WTC11 (cell line): ENCODE measurements at regions not wholly inside any gene's neighbourhood (a gene's known extent, or its start where the extent isn't known, plus 50 kb on each side); places are given as distances from the start of the nearest gene placed in this dataset.

ENCODE experiments used
- ATAC-seq: fragments of 200-7000 bp; cut with Tn5 transposase; 2 replicates; pipeline ENCODE4 v1.10.0; 2021; ENCODE audit warnings: mild to moderate bottlenecking, moderate library complexity
- CTCF ChIA-PET: fragments of 300-600 bp; sonication (Branson Sonifier 250); formaldehyde crosslinking; loops from one replicate; lab custom pipeline; 2021; ENCODE audit warnings: antibody characterized with exemption; lab: Charles Lee
- POLR2A ChIA-PET: fragments of 350-600 bp; sonication (Branson Sonifier 250); formaldehyde crosslinking; loops from one replicate; lab custom pipeline; 2021; ENCODE audit warnings: antibody characterized with exemption; lab: Charles Lee
- DNase-seq: peaks from one replicate; pipeline ENCODE4 v3.0.0; 2021; ENCODE audit warnings: low spot score
- H3K27ac Mint-ChIP-seq: 2 replicates; pipeline ENCODE4 v1.8.0; 2021; ENCODE audit warnings: mixed read lengths
- H3K27me3 Mint-ChIP-seq: 2 replicates; pipeline ENCODE4 v1.8.0; 2021; ENCODE audit warnings: low read depth, mild to moderate bottlenecking, moderate library complexity, mixed read lengths
- H3K36me3 Mint-ChIP-seq: 2 replicates; pipeline ENCODE4 v1.8.0; 2021; ENCODE audit warnings: mixed read lengths
- H3K4me1 Mint-ChIP-seq: 2 replicates; pipeline ENCODE4 v1.8.0; 2022; ENCODE audit warnings: mixed read lengths
- H3K4me3 Mint-ChIP-seq: 2 replicates; pipeline ENCODE4 v1.8.0; 2021; ENCODE audit warnings: mild to moderate bottlenecking, moderate library complexity, mixed read lengths
- H3K9me3 Mint-ChIP-seq: 2 replicates; pipeline ENCODE4 v1.8.0; 2021; ENCODE audit warnings: mixed read lengths
- AFF4 ChIP-seq: sonication (generic); formaldehyde crosslinking; IDR thresholded peaks from 2 replicates; pipeline ENCODE4 v1.8.1; 2023; ENCODE audit warnings: mild to moderate bottlenecking, missing genetic modification reagents, borderline replicate concordance
- CBFB ChIP-seq: sonication (generic); formaldehyde crosslinking; IDR thresholded peaks from 2 replicates; pipeline ENCODE4 v1.8.1; 2022; ENCODE audit warnings: mild to moderate bottlenecking, low read depth, missing genetic modification reagents
- EMX1 ChIP-seq: fragments of 250-450 bp; sonication (Bioruptor Pico); IDR thresholded peaks from 2 replicates; pipeline ENCODE4 v1.8.0; 2021; ENCODE audit warnings: mild to moderate bottlenecking
- FOXK1 ChIP-seq: sonication (generic); formaldehyde crosslinking; IDR thresholded peaks from 2 replicates; pipeline ENCODE4 v1.8.0; 2022; ENCODE audit warnings: mild to moderate bottlenecking, moderate library complexity, missing genetic modification reagents
- GTF2I ChIP-seq: fragments of 250-450 bp; sonication (Bioruptor Pico); conservative IDR thresholded peaks from 2 replicates; pipeline ENCODE4 v1.4.0; 2021; ENCODE audit warnings: mild to moderate bottlenecking
- HMGXB4 ChIP-seq: sonication (generic); formaldehyde crosslinking; IDR thresholded peaks from 2 replicates; pipeline ENCODE4 v1.8.1; 2023; ENCODE audit warnings: mild to moderate bottlenecking, moderate library complexity, missing genetic modification reagents
- IRF2 ChIP-seq: sonication (generic); formaldehyde crosslinking; IDR thresholded peaks from 2 replicates; pipeline ENCODE4 v1.8.0; 2022; ENCODE audit warnings: low read depth, missing genetic modification reagents, borderline replicate concordance
- JUN ChIP-seq: sonication (generic); formaldehyde crosslinking; IDR thresholded peaks from 2 replicates; pipeline ENCODE4 v1.8.0; 2023; ENCODE audit warnings: mild to moderate bottlenecking, missing genetic modification reagents
- MAX ChIP-seq: sonication (generic); formaldehyde crosslinking; IDR thresholded peaks from 2 replicates; pipeline ENCODE4 v1.8.0; 2022; ENCODE audit warnings: mild to moderate bottlenecking, missing genetic modification reagents
- OVOL2 ChIP-seq: fragments of 250-450 bp; sonication (Bioruptor Pico); IDR thresholded peaks from 2 replicates; pipeline ENCODE4 v1.9.0; 2021; ENCODE audit warnings: mild to moderate bottlenecking, borderline replicate concordance
- PRDM15 ChIP-seq: sonication (generic); formaldehyde crosslinking; IDR thresholded peaks from 2 replicates; pipeline ENCODE4 v1.8.0; 2022; ENCODE audit warnings: missing genetic modification reagents
- SP1 ChIP-seq: sonication (generic); formaldehyde crosslinking; conservative IDR thresholded peaks from 2 replicates; pipeline ENCODE4 v1.8.1; 2022; ENCODE audit warnings: missing genetic modification reagents
- STAT6 ChIP-seq: sonication (generic); formaldehyde crosslinking; conservative IDR thresholded peaks from 2 replicates; pipeline ENCODE4 v1.8.1; 2023; ENCODE audit warnings: mild to moderate bottlenecking, low read depth, missing genetic modification reagents, moderate library complexity
- ZBTB21 ChIP-seq: sonication (generic); formaldehyde crosslinking; IDR thresholded peaks from 2 replicates; pipeline ENCODE4 v1.8.1; 2023; ENCODE audit warnings: mild to moderate bottlenecking, missing genetic modification reagents, borderline replicate concordance
- ZNF219 ChIP-seq: sonication (generic); formaldehyde crosslinking; IDR thresholded peaks from 2 replicates; pipeline ENCODE4 v1.8.0; 2023; ENCODE audit warnings: missing genetic modification reagents, mild to moderate bottlenecking, borderline replicate concordance
- ZNF232 ChIP-seq: sonication (generic); formaldehyde crosslinking; IDR thresholded peaks from 2 replicates; pipeline ENCODE4 v1.8.0; 2022; ENCODE audit warnings: mild to moderate bottlenecking, missing genetic modification reagents
- ZNF263 ChIP-seq: sonication (generic); formaldehyde crosslinking; IDR thresholded peaks from 2 replicates; pipeline ENCODE4 v1.8.1; 2022; ENCODE audit warnings: low read depth, mild to moderate bottlenecking, moderate library complexity, missing genetic modification reagents
- TF ChIP-seq, protein P1 (sequence below): sonication (generic); formaldehyde crosslinking; IDR thresholded peaks from 2 replicates; pipeline ENCODE4 v1.8.0; 2022; ENCODE audit warnings: mild to moderate bottlenecking, missing genetic modification reagents

DNA sequence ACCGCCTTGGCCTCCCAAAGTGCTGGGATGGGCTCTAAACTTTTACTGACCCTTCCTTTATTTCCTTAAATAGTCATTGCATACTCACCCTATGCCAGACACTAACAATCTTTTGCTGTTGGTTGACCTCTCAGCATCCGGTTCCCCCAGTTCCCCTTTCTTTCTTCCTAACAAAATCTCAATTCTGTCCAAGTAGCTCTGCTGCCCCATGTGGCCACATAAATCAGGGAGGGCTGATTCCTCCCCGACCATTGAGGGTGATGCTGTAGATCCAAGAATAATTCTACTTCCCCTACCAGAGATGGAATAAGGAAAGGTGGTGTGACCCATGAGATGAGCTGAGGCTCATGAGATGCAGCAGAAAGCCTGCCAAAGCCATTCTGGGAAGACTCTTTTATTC is 315.3 kb upstream of the MSX2 start (continued):
- TF ChIP-seq SP1 (CRISPR knock-in tag) (no peak), AFF4 (CRISPR knock-in tag) (no peak), PRDM15 (no peak)

- ChIA-PET POLR2A (no interaction called here), CTCF (interaction anchor here (1.2 to 3.7 kb wide), 6 partner anchors 9 to 310 kb away, joined by 5 to 30 read pairs (median 6); no protein-coding TSS in a partner anchor)
- no peak overlapping the region for H3K27ac Mint-ChIP-seq
- H3K9me3 Mint-ChIP-seq: peaks cover 10% of the 10 kb centered on the region
- H3K4me3 Mint-ChIP-seq: no peak overlapping the region
- no peaks in the 10 kb centered on the region for H3K4me1 Mint-ChIP-seq
- no peaks in the 10 kb centered on the region for H3K27me3 Mint-ChIP-seq
- ATAC-seq: no peak
- DNase-seq: no peak
- H3K36me3 Mint-ChIP-seq: no peaks in the 10 kb centered on the region
- TF ChIP-seq, protein P1, sequence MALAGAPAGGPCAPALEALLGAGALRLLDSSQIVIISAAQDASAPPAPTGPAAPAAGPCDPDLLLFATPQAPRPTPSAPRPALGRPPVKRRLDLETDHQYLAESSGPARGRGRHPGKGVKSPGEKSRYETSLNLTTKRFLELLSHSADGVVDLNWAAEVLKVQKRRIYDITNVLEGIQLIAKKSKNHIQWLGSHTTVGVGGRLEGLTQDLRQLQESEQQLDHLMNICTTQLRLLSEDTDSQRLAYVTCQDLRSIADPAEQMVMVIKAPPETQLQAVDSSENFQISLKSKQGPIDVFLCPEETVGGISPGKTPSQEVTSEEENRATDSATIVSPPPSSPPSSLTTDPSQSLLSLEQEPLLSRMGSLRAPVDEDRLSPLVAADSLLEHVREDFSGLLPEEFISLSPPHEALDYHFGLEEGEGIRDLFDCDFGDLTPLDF (CRISPR knock-in tag): no peak
- TF ChIP-seq SP1 (CRISPR knock-in tag): no peak
- TF ChIP-seq ZNF219 (CRISPR knock-in tag): no peak
- no peak for TF ChIP-seq STAT6
- TF ChIP-seq PRDM15: no peak
- TF ChIP-seq OVOL2: no peak
- TF ChIP-seq MAX (CRISPR knock-in tag): no peak
- TF ChIP-seq GTF2I (CRISPR knock-in tag): no peak
- TF ChIP-seq HMGXB4 (CRISPR knock-in tag): no peak
- TF ChIP-seq ZNF232: no peak
- no peak for TF ChIP-seq CBFB
- TF ChIP-seq ZNF263: no peak
- TF ChIP-seq JUN (CRISPR knock-in tag): no peak
- no peak for TF ChIP-seq IRF2 (CRISPR knock-in tag)
- TF ChIP-seq EMX1: no peak
- no peak for TF ChIP-seq ZBTB21
- no peak for TF ChIP-seq FOXK1 (CRISPR knock-in tag)
Observed at GRCh38 chr5:174409971-174410370, 314.4 kb upstream of the MSX2 start.
